ENCODE measurements at regions not wholly inside any gene's neighbourhood (a gene's known extent, or its start where the extent isn't known, plus 50 kb on each side); places are given as distances from the start of the nearest gene placed in this dataset.
A peak's percentile ranks its signal among the peaks of the same experiment; 100 is the strongest.
"Not testable (repeated sequence)": the region's sequence is repeated elsewhere in the genome, so short reads cannot be mapped to it uniquely, and the experiment has no call there.

- no peak for DNase-seq
Observed at GRCh38 chr6:81950877-81951276, 198.4 kb upstream of the TENT5A start.

- no peak for DNase-seq
Observed at GRCh38 chr6:81948861-81949260, 196.4 kb upstream of the TENT5A start.

DNA sequence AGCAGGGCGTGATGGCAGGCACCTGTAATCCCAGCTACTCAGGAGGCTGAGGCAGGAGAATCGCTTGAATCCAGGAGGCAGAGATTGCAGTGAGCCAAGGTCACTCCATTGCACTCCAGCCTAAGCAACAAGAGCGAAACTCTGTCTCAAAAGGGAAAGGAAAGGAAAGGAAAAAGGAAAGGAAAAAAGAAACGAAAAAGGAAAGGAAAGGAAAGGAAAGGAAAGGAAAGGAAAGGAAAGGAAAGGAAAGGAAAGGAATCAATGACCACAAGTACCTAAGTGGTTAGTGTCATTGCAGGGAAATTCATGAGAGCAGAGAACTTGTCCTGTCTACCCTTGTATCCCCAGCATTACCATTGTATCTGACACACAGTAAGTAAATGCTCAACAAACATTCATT is 195.7 kb upstream of the TENT5A start:
- DNase-seq, result not testable (repeated sequence)

GRCh38 chr6:81944661-81945060 is 192.2 kb upstream of the TENT5A start:
- no peak for DNase-seq

DNA sequence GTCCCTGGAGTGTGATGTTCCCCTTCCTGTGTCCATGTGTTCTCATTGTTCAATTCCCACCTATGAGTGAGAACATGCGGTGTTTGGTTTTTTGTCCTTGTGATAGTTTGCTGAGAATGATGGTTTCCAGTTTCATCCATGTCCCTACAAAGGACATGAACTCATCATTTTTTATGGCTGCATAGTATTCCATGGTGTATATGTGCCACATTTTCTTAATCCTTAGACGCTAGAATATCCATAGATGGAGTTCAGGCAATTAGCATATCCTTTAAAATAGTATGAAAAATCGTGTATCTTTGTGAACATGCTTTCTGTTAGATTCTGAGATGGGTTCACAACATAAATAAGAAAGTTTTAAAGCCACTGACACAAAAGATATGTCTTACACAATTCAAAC is 190.4 kb upstream of the TENT5A start:
- not testable (repeated sequence) for DNase-seq

DNA sequence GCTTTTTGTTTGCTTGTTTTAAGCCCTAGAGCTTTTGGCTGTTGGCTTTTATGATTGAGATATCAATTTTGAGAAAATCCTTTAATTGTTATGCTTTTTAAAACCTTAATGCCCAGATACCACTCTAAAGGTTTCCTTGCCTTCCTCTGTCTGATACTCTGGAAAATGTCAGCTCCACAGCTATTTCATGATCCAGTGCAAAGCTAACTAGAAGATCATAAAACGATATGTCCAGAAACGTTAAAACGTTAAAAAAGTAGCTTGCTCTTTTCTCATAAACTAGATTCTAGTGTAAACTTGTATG is 189.5 kb upstream of the TENT5A start:
- no peak for DNase-seq

GRCh38 chr6:81940451-81940985 is 188.0 kb upstream of the TENT5A start:
- DNase-seq, result no peak

- no peak for DNase-seq
Observed at GRCh38 chr6:81939766-81940165, 187.3 kb upstream of the TENT5A start.

DNA sequence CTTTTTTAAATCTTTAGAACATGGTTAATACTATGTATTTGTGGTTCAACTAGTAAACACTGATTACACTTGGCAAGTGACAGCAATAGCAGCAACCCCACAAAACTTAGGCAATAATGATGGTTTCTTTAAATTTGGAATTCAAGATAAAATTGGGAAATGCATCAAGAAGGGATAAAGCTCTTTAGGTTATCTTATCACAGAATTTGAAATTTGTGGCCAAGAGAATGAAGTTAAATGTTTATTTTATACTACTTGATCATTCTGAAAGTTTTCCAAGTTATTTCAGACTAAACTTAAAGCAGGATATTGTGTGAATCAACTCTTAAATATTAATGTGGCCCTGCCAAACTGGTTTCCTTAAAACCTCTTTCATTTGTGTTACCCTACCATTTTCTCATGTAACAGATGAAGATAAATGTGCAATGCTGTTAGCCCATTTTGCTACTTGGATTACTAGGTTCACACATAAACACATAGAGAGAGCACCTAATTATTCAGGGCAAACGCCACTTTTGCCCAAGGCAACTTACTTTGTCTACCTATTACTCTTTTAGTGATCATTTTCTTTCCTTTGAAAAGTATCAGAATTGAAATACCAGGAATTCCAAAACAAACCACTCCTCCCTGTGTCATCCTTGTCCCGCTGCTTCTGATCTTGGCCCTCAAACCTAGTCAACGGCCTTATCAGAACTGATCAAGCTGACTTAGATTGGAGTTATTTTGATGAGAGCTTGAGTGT is 186.7 kb upstream of the TENT5A start:
- peak; percentile 16 for DNase-seq

GRCh38 chr6:81938014-81938856 is 185.8 kb upstream of the TENT5A start:
- peak; percentile 15 for DNase-seq

GRCh38 chr6:81937296-81937937 is 184.9 kb upstream of the TENT5A start:
- no peak for DNase-seq

DNA sequence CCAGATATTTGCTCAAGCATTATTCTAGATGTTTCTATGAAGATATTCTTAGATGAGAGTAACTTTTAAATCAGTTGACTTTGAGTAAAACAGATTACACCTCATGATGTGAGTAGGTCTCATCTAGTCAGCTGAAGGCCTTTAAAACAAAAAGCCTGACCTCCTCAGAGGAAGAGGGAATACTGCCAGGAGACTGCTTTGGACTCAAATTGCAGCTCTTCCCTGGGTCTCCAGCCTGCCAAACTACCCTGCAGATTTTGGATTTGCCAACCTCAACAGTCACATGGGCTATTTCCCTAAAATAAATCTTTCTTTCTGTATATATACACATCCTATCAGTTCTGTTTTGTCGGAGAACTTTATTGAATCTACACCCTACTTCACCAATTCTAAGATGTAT is 182.5 kb upstream of the TENT5A start:
- no peak for DNase-seq

- DNase-seq, result no peak
Observed at GRCh38 chr6:81933608-81934051, 181.1 kb upstream of the TENT5A start.

DNA sequence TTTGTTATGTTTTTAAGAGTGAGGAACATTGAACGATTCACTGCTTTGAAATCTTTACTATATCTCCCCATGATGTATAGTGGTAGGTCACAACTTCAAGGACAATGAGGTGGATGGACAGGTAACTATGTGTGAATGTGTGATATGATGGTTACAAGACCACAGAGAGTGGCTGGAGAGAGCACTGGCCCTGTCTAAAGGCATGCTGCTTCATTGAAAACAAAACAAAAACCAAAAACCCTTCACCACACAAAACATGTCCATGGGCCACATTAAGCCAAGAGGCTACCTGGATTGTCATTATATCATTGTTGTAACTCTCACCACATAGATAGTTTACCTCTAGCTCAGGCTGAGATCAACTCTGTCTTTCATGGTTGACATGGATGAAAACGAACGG is 180.6 kb upstream of the TENT5A start:
- DNase-seq, result no peak

DNA sequence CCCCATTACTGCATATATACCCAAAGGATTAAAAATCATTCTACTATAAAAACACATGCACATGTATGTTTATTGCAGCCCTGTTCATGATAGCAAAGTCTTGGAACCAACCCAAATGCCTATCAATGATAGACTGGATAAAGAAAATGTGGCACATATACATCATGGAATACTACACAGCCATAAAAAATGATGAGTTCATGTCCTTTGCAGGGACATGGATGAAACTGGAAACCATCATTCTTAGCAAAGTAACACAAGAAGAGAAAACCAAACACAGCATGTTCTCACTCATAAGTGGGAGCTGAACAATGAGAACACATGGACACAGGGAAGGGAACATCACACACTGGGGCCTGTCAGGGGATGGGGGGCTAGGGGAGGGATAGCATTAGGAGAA is 180.0 kb upstream of the TENT5A start:
- DNase-seq, result not testable (repeated sequence)

DNA sequence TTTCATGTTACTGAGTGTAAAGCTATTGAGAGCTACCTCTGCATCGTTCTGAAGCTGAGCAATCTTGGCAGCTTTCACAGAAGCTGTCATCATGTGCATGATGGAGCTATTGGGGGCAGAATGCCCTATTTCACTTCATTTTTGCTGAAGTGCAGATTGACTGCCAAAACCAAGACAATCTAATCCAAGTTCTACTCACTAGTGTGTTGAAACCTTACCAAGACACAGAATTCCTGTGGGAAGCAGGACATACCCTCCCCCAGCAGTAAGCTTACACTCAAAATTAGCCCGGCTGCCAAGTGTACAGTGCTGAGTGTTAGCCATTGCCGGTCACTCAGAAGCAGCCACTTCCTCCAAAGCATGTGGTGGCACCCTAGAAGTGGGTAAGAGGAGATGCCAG is 177.3 kb upstream of the TENT5A start:
- DNase-seq, result no peak

GRCh38 chr6:81925201-81925600 is 172.7 kb upstream of the TENT5A start:
- DNase-seq, result no peak

GRCh38 chr6:81909981-81910900 is 157.8 kb upstream of the TENT5A start:
- DNase-seq, result no peak

DNA sequence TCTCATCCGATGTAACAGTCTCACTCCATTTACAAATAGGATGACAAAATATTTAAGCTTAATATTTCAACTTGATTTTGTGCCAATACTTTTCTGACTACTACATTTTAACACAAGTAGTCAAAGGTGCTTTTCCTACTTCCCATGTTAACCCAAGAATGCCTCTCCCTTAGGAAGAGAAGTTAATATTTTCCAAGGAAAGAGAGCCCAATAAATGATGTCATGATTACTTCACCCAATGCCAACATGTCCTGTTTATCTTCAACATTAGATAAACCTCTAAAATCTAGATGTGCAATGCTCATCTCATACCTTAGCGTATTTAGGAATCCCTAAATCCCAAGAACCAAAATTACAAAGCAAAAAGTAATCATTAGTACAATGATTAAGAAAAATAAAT is 156.7 kb upstream of the TENT5A start:
- DNase-seq, result no peak

DNA sequence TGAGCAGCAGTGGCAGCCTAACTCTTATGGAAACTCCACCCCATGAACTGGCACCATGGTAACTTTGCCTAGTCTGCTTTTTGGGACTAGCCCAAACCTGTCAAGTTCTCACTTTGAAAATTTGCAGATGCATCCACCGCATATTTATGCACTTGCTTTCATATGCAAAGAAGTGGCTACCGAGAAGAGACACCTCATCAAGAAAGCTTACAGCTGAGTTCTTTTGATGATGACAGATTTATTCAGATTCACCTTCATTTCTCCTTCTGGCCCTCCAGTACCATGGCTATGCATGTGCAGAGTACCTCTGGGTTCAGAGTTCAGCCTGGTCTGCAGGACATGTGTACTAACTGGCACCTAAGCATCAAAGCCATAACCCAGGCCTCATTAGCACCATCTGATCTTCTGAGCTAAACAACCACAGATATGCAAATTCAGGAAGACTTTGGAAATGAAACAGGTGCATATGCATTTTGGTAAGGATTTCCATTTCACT is 154.3 kb upstream of the TENT5A start:
- no peak for DNase-seq

- no peak for DNase-seq
Observed at GRCh38 chr6:81906041-81906440, 153.6 kb upstream of the TENT5A start.

DNA sequence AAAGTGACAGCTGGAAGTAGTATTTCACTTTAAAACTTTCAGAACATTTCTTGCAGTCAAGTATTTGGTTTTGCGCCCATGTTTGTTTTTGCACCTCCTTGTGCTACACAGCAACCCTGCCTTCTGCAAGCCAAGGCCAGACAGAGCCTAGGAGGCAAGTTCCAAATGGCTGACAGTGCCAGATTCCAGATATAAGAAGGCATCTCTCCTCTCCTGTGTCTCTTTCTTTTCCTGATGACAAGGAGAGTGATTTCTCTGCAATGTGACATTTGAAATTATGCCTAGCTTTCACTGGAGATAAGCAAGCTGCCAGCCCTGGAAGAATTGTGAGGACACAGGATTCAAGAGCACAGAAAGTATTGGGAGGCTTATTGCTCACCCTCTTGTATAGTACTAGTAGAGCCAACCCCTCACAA is 149.1 kb upstream of the TENT5A start:
- no peak for DNase-seq
